Body of pancreas (tissue), 4 donors: ENCODE measurements at regions not wholly inside any gene's neighbourhood (a gene's known extent, or its start where the extent isn't known, plus 50 kb on each side); places are given as distances from the start of the nearest gene placed in this dataset.

Source experiments
- ATAC-seq: fragments of 150-250 bp; one replicate; pipeline ENCODE4 v1.9.1; 2016
- DNase-seq, 4 donors: peaks; one replicate each; pipeline ENCODE4 v3.0.0-alpha.2; 2019
- H3K27ac ChIP-seq, 4 donors: fragments of 200-600 bp; sonication (generic); 1 replicate in 3 of 4; 2 replicates in 1 of 4; pipeline versions ENCODE4 v1.5.1 to v1.6.1; 2016 to 2019; ENCODE audit warnings: mild to moderate bottlenecking in 1 of 4, mixed read lengths in 1 of 4, moderate library complexity in 1 of 4
- H3K27me3 ChIP-seq, 2 donors: fragments of 200-600 bp; sonication (generic); one replicate each; pipeline ENCODE4 v1.6.0; 2016; ENCODE audit warnings: mild to moderate bottlenecking in 1 of 2
- H3K36me3 ChIP-seq, 2 donors: fragments of 200-600 bp; sonication (generic); replicated peaks in 1 of 2; 2 replicates each; pipeline ENCODE4 v1.5.1; 2016; ENCODE audit warnings: low read depth in 2 of 2; ENCODE audit not compliant: insufficient read depth in 1 of 2
- H3K4me1 ChIP-seq: fragments of 200-600 bp; sonication (generic); one replicate; pipeline ENCODE4 v1.6.0; 2016
- H3K4me3 ChIP-seq, 2 donors: fragments of 200-600 bp; sonication (generic); 1 replicate in 1 of 2; 2 replicates in 1 of 2; pipeline ENCODE4 v1.5.1; 2016 to 2019
- H3K9me3 ChIP-seq, 3 donors: fragments of 200-600 bp; sonication (generic); 1 replicate in 2 of 3; 2 replicates in 1 of 3; pipeline ENCODE4 v1.5.1; 2016
- POLR2A ChIP-seq, 3 donors: fragments of 450-650 bp; IDR thresholded peaks; one replicate each; pipeline ENCODE4 v1.6.1; 2016; ENCODE audit warnings: antibody characterized with exemption in 3 of 3, mild to moderate bottlenecking in 2 of 3
- whole genome bisulfite sequencing, 2 donors: methylation state at CpG; one replicate each; pipeline ENCODE4 v1.1.5; 2017; 5-methylcytosine and 5-hydroxymethylcytosine counted together
- intact Hi-C: fragments of 100-400 bp; cut with DNase I; formaldehyde crosslinking; loops from one replicate; pipeline ENCODE4 v1.15.1; 2023
- TF ChIP-seq, protein P1 (sequence below), 7 experiments: fragments of 450-650 bp in 4 of 7; fragments of 200-600 bp in 3 of 7; sonication (generic) in 3 of 7; IDR thresholded peaks; one replicate each; pipeline ENCODE4 v1.5.1; 2016 to 2019; ENCODE audit warnings: antibody characterized with exemption in 7 of 7

DNA sequence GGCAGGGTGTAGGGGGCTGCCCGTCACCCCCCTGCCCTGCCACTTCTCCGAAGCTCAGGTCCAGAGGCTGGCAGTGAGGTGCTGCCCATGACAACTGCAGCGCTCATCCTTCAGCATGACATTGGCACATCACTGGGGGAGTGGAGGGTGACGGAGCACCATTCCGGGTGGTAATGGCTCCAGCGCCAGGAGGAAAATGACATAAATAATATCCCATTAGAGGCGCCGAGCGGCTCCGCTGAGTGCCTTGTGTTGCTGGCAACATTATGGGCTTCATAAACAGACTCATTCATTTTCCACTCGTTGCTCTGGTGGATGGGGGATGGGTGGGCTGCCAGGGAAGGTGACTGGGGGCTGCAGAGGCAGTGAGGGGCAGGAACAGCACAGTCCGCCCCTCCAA lies 56.9 kb upstream of the CTNNBL1 start:
- H3K36me3 ChIP-seq: no peaks in the 10 kb centered on the region
- no peaks in the 10 kb centered on the region for H3K4me1 ChIP-seq
- H3K27ac ChIP-seq: no peak overlapping the region
- no peak overlapping the region for H3K4me3 ChIP-seq
- H3K27me3 ChIP-seq: no peaks in the 10 kb centered on the region
- no peaks in the 10 kb centered on the region for H3K9me3 ChIP-seq
- TF ChIP-seq, protein P1, sequence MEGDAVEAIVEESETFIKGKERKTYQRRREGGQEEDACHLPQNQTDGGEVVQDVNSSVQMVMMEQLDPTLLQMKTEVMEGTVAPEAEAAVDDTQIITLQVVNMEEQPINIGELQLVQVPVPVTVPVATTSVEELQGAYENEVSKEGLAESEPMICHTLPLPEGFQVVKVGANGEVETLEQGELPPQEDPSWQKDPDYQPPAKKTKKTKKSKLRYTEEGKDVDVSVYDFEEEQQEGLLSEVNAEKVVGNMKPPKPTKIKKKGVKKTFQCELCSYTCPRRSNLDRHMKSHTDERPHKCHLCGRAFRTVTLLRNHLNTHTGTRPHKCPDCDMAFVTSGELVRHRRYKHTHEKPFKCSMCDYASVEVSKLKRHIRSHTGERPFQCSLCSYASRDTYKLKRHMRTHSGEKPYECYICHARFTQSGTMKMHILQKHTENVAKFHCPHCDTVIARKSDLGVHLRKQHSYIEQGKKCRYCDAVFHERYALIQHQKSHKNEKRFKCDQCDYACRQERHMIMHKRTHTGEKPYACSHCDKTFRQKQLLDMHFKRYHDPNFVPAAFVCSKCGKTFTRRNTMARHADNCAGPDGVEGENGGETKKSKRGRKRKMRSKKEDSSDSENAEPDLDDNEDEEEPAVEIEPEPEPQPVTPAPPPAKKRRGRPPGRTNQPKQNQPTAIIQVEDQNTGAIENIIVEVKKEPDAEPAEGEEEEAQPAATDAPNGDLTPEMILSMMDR (IDR thresholded peaks at IDR 0.05): no peak
- no peak for TF ChIP-seq POLR2A (IDR thresholded peaks at IDR 0.05)
- DNase-seq (no peak), ATAC-seq (no peak)
- intact Hi-C loops: no loop called here
- WGBS, 2 donors: 66 to 69% methylated on average over 10 to 12 of the region's 12 CpGs

DNA sequence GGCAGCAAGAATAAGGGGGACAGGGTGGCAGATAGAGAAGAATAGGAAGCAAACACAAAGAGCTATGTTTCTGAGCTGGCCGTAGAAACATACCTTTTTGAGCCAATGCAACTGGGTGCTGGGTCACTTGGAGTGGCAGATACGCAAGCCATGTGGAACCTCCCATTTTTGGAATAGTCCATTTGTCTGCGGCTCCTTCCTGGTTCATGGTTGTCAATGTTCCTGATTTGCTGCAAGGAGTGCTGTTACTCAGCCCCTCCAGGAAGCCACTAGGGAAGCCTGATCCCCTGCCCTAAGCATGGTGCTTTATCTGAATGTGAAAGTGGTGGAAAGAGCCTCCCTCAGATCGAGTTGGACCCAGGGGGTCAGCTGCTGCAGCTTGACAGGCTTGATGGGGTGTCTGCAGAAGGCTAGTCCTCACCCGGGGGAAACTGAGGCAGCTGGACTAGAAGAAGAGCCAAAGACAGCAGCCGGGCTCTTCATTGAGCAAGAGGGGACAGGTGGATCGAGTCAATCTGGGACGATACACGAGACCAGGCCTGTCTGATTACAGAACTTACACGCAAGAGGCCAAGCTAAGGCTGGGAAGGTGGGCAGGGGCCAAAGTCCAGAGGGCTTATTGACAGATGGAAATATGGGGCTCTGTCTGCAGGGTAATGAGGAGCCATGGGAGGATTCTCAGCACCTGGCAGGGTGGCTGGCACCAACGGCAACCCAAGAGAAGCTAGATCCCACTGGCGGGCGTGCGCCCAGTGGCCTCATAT lies 57.4 kb upstream of the CTNNBL1 start:
- DNase-seq (no peak), ATAC-seq (no peak)
- 53 to 58% methylated on average over 11 to 13 of the region's 14 CpGs for WGBS, 2 donors
- no peak for TF ChIP-seq POLR2A (IDR thresholded peaks at IDR 0.05)
- TF ChIP-seq, protein P1 (IDR thresholded peaks at IDR 0.05): no peak
- Histone ChIP-seq H3K9me3 (no peaks in the 10 kb centered on the region), H3K27me3 (no peaks in the 10 kb centered on the region), H3K4me1 (no peaks in the 10 kb centered on the region), H3K27ac (no peak overlapping the region), H3K4me3 (no peak overlapping the region), H3K36me3 (no peaks in the 10 kb centered on the region)
- intact Hi-C loops: no loop called here

DNA sequence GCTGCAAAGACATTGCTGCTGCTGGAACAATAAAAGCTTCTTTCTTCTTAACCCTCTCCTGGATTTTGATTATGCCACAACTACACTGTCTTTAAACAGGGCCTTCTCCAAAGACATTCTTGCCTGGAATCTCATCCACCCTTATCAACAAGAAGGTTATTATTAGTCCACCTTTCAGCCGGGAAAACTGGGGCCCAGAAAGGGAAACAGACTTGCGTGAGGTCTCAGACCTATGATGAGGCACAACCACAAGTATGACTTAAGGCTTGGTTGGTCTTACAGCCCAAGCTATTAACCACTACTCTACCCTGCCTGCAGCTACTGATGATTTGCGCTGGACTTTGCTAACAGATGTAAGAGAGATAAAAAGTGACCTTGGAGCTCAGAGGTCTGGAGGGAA lies 62.8 kb upstream of the CTNNBL1 start:
- no peaks in the 10 kb centered on the region for H3K36me3 ChIP-seq
- no peaks in the 10 kb centered on the region for H3K4me1 ChIP-seq
- H3K4me3 ChIP-seq: no peak overlapping the region
- no peak for DNase-seq
- TF ChIP-seq POLR2A (IDR thresholded peaks at IDR 0.05): no peak
- TF ChIP-seq, protein P1 (IDR thresholded peaks at IDR 0.05): no peak
- H3K27me3 ChIP-seq: no peaks in the 10 kb centered on the region
- 45 to 64% methylated on average over 2 to 3 of the region's 3 CpGs for WGBS, 2 donors
- H3K27ac ChIP-seq: no peak overlapping the region
- no peaks in the 10 kb centered on the region for H3K9me3 ChIP-seq
- intact Hi-C loops: no loop called here
- no peak for ATAC-seq

DNA sequence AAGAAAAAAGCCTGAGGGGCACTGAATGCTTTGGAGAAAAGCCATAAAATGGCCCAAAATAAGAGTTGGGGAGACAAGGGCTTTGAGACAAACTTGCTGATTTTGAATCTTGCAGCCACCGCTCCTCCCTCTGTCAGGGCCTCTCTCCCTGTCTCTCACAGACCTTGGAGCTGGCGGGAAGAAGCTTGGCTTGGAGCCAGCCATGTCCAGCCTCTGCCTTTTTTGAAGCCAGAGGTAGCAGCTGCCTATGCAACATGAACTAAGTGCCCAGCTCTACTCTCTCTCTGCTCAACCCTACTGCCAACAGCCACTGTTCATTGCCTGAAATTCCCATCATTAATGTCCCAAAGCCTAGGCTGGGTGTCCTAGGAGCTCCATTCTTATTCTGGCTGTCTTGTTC lies 63.7 kb upstream of the CTNNBL1 start:
- TF ChIP-seq POLR2A (IDR thresholded peaks at IDR 0.05): no peak
- TF ChIP-seq, protein P1 (IDR thresholded peaks at IDR 0.05): no peak
- H3K27ac ChIP-seq: no peak overlapping the region
- H3K4me3 ChIP-seq: no peak overlapping the region
- DNase-seq (peak; percentile 5 to 34 (median 24)), ATAC-seq (no peak)
- 0 to 20% methylated on average over 2 of the region's 2 CpGs for WGBS, 2 donors
- H3K4me1 ChIP-seq: no peaks in the 10 kb centered on the region
- H3K36me3 ChIP-seq: no peaks in the 10 kb centered on the region
- intact Hi-C loops: no loop called here
- no peaks in the 10 kb centered on the region for H3K9me3 ChIP-seq
- no peaks in the 10 kb centered on the region for H3K27me3 ChIP-seq

DNA sequence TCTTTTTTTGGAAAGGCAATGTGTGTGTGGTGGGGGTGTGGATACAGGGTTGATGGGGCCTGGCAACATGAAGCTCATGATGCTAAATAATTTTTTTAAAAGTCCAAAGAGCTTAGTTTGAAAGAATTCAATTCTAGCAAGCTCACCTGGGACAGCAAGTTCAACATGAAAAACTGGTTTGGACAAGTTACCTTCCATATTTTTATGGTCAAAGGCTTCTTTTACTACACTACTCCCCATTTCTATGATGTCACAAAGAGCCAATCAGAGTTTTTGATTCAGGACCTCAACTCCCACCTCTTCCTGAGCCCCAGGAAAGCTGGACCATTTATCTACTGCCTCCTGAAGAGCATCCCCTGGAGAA lies 66.1 kb upstream of the CTNNBL1 start:
- H3K4me1 ChIP-seq: no peaks in the 10 kb centered on the region
- no peak overlapping the region for H3K27ac ChIP-seq
- H3K4me3 ChIP-seq: no peak overlapping the region
- no peaks in the 10 kb centered on the region for H3K27me3 ChIP-seq
- intact Hi-C loops: no loop called here
- no peaks in the 10 kb centered on the region for H3K9me3 ChIP-seq
- ATAC-seq (no peak), DNase-seq (no peak)
- TF ChIP-seq POLR2A (IDR thresholded peaks at IDR 0.05): no peak
- TF ChIP-seq, protein P1 (IDR thresholded peaks at IDR 0.05): no peak
- no peaks in the 10 kb centered on the region for H3K36me3 ChIP-seq
